NOMO-1 (cell line): ENCODE measurements at regions not wholly inside any gene's neighbourhood (a gene's known extent, or its start where the extent isn't known, plus 50 kb on each side); places are given as distances from the start of the nearest gene placed in this dataset.
A peak's percentile ranks its signal among the peaks of the same experiment; 100 is the strongest.
"Not testable (repeated sequence)": the region's sequence is repeated elsewhere in the genome, so short reads cannot be mapped to it uniquely, and the experiment has no call there.

ENCODE experiments used
- DNase-seq, 2 experiments: peaks; one replicate each; lab custom pipeline; 2025; ENCODE audit not compliant: unreplicated experiment in 2 of 2; lab: John Stamatoyannopoulos, UW

DNA sequence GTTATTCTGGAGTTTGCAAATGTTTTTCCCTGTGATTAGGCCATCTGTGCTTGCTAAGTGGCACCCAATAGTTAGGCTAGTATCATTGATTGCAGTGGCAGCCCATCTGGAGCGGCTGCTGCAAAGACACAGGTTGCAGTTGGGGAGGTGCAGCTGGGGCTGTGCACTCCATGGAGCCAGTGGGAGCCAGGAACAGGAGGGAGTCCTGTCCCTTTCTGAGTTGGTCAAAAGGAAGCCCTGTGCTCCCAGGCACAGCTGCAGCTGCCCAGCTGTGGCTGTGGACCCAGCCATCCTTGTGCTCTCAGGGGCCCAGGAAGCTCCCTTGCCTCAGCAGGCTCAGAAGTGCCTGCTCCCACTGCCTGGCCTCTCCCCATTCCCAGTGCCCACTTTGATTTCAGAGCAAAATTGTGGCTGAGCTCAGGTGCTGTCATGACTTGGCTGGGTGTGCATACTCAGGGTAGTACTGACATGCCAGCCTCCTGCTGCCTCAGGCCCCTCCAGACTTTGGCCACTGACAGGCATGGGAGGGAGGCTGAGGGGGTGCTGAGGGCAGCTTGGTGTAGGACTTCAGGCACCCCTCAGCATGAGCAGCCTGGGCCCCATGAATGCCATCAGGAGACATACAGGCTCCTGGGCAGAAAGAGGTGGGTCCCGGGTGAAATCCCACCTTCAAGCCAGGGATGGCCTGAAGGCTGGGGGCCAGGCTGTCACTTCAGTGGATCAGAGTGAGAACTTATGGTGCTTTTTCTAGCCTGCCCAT, 270.6 kb downstream of the PCDH20 start:
- DNase-seq: no peak

GRCh38 chr13:61144301-61144700, 271.3 kb downstream of the PCDH20 start:
- DNase-seq: no peak

DNA sequence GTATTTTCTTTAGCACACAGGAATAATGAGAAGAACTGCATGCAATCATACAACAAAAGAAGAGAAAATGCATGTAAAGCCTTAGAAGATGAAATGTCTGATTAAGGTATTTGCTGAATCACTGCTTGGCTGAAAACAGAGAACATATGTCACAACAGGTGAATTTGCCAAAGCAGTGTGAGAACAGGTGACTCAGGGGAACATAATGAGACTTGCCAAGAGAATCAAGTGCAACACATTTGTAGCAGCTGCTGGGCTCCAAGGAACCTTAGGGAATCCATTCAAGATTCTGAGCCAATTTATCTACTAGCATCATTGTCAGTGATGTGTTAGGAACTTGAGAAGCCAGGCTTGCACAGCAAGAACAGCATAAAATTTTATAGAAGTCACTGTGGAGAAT, 273.1 kb downstream of the PCDH20 start:
- DNase-seq: no peak

GRCh38 chr13:61138857-61139256, 276.8 kb downstream of the PCDH20 start:
- DNase-seq: peak in 1 of 2 experiments; percentile 19

- no peak for DNase-seq
Measured at GRCh38 chr13:61136515-61136914, 279.1 kb downstream of the PCDH20 start.

DNA sequence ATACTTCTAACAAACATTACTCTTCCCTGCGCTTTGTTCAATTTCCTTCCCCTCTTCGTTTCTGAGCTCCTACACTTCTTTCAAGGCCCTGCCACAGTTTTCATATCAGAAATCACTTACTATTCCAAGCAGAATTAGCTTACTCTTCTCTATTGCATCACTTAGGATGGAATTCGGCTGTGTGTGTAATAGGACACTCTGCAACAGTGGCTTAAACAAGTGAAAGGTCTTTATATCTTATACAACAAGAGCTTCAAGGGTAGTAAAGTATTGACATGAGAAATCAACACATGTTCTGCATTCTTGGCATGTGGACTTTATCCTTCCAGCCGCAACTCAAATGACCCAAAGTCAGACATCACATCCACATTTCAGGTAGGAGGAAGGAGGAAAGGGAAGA, 279.6 kb downstream of the PCDH20 start:
- no peak for DNase-seq

DNA sequence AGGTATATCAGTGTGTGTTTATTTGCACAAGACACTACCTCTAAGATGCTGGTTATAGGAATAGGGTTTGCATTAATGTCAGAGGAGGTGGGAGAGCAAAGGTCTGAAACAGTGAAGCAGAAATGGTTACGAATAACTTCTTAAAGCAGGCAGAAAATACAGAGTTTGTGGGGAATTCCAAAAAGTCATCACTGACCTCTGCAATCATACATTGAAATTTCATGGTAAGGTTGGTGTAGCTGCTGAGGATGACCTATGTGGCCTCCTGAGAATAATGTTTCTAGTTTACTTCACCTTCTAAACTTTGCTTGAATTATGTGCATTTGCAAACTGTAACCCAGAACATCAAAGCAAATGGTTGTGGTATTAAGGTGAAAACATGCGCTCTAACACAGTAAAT, 280.1 kb downstream of the PCDH20 start:
- DNase-seq: no peak

DNA sequence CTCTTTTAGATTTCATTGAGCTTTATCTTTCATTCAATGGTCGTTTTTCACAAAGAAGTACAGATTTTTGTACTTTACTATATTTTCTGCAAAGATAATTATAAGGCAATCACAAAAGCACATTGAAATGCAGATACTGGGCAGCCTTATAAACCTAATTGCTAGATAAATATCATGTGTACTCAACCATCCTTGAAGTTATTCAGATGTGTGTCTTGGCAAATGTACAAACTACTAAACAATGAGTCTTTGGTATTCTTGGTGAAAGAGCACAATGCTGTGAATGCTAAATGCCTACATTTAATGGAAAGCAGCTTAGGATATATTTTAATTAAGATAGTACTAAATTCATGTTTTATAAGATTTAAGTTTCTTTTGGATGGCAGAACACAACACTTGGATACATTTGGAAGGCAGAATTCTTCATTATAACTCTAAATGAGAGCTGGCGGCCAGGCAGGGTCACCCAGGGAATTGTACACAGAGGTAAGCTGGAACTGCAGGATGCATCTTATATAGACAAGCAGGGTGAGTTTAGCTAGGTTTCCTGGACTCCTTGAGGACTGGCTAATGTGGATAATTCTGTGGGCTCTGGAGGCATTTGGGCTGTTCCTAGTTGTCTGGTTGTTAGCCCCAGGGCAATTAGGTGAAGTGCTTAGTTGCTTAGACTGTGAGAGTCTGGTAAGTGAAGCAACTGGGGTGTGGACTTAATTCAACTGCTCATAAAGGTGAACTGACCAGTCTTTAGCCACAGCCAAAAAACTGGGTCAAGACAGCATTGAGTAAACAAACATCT, 286.6 kb downstream of the PCDH20 start:
- no peak for DNase-seq

DNA sequence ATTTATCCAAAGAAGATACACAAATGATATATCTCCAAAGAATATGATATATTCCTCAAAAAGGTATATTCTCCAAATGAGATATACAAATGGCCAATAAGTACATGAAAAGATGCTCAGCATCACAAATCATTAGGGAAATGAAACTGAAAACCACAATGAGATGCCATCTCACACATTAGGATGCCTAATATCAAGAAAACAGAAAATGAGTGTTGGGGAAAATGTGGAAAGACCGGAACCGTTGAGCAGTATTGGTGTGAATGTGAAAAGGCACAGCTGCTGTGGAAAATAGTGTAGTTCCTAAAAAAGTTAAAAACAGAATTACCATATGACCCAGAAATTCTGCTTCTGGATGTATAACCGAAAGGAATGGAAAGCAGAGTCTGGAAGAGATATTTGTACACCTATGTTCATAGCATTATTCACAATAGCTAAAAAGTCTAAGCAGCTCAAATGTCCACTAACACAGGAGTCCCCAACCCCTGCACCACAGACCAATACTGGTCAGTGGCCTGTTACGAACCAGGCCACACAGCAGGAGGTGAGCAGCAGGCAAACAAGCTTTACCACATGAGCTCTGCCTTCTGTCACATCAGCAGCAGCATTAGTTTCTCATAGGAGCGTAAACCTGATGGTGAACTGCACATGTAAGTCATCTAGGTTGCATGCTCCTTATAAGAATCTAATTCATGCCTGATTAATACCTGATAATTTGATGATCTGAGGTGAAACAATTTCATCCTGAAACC, 291.9 kb downstream of the PCDH20 start:
- no peak for DNase-seq

GRCh38 chr13:61113140-61113658, 302.4 kb downstream of the PCDH20 start:
- no peak for DNase-seq

DNA sequence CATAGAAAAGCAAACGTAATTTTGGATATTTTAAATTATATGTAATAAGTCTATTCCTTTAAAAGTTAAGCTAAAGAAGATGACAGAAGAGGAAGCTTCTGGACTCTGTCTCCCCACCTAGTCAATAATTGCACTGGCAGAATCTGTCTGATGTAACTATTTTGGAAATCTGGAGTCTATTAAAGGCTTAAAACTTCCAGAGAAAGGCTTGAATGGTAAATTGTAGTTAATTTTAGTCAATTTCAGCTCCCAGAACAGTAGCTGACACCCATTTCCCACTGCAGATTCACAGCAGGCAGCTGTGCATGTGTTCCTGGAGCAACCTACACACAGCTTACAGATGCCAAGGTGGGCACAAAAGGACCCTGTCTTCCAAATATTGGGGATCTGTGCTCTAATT, 304.1 kb downstream of the PCDH20 start:
- no peak for DNase-seq

GRCh38 chr13:61110732-61111131, 304.9 kb downstream of the PCDH20 start:
- DNase-seq: no peak

DNA sequence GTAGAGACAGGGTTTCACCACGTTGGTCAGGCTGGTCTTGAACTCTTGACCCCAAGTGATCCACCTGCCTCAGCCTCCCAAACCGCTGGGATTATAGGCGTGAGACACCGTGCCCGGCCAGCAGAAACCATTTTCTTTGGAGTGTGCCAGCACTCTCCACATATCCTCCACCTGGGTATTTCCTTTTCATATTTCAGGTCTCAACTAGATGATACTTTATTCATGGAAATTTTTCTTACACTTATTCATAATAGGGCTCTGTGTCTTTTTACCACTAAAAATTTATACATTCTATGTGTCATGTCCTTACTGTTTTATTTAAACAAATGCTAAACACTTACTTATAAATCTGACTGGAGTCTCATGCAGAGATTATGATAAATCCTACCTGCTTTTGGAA, 305.9 kb downstream of the PCDH20 start:
- DNase-seq: no peak

- DNase-seq: no peak
Measured at GRCh38 chr13:61107989-61108388, 307.7 kb downstream of the PCDH20 start.

GRCh38 chr13:61095885-61096284, 319.8 kb downstream of the PCDH20 start:
- no peak for DNase-seq

DNA sequence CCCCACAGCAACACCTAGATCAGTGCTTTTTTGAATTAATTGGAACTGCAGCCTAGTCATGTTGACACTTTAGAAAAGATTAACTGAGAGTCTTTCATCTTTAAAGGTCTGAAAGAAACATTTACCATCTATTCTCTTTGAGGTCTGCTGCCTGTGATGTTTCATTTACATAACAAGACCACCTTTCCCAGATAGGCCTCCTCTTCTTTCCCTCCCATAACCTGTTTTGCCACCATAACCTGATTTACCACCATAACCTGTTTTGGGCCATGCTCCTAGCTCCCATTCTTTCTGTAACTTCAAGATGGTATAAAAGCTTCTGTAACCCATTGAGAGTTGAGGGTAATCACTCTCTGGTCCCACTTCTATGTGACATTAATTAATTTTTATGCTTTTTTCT, 320.8 kb downstream of the PCDH20 start:
- no peak for DNase-seq

DNA sequence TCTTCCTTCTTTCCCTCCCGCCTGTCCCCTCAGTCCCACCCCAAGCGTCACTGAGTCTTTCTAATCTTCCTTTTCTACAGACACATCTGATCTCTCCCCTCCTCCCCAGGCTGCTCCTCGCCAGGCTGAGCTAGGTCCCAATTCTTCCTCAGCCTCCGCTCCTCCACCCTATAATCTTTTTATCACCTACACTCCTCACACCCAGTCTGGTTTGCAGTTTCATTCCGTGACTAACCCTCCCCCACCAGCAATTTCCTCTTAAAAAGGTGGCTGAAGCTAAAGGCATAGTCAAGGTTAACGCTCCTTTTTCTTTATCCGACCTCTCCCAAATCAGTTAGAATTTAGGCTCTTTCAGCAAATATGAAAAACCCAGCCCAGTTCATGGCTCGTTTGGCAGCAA, 325.8 kb downstream of the PCDH20 start:
- DNase-seq: not testable (repeated sequence)

GRCh38 chr13:61086087-61086486, 329.6 kb downstream of the PCDH20 start:
- DNase-seq: no peak

DNA sequence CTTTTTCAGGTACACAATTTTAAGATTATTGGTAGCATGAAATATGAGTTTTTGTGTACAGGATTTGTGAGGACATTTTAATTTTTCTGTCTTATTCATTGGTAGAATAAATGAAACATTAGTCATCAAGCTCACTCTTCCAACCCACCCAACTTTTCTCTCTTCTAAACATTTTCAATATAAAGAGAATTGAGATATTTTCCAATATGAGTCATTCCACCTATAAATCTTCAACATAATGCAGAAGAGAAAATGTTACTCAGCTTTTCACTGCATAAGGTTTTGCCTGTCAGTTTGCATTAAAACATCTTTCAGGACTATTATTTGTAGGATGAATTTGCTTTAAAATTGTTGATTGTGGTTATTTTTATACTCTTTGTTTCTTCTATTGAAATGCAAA, 330.7 kb downstream of the PCDH20 start:
- DNase-seq: no peak

DNA sequence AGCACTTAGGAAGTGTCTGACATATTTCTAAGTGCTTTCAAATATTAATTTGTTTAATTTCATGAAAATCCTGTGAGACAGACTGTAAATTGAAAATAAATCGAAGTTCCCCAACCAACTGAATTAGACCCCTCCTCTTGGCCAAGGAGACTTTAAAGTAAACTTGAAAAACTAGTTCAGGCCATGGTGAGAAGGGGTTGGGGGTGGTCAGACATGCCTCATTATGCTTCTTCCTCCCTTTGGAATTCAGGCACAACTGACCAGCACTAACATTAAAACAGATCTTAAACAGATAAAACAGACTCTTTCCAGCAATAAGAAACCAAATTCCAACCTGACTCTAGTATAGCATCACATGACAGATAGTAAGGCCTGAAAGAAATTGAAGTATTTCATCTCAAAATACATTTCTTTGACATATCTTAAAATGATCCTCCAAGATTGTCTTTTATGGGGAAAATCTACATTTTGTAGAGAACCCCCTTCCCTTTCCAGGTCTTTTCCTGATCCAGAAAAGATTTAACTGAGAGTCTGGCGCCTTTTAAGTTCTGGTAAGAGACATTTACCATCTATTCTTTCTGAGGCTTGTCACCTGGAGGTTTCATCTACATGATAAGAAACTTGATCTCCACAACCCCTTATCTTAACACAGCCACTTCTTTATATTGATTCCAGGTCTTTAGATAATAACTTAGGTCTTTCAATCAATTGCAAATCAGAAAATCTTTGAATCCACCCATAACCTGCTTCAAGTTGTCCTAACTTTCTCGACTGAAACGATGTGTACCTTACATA, 336.5 kb downstream of the PCDH20 start:
- DNase-seq: no peak
